GM18520 (cell line): ENCODE measurements at regions not wholly inside any gene's neighbourhood (a gene's known extent, or its start where the extent isn't known, plus 50 kb on each side); places are given as distances from the start of the nearest gene placed in this dataset.

ENCODE experiments used
- ATAC-seq: cut with Tn5 transposase; IDR thresholded peaks from one replicate; pipeline ENCODE4 v1.9.1; 2021; ENCODE audit not compliant: unreplicated experiment

- ATAC-seq, result no peak
Measured at GRCh38 chr4:125994430-125994829, 679.7 kb downstream of the FAT4 start.

- ATAC-seq, result no peak
Measured at GRCh38 chr4:126004941-126005340, 690.2 kb downstream of the FAT4 start.

GRCh38 chr4:126007142-126007541, 692.4 kb downstream of the FAT4 start:
- ATAC-seq, result no peak

GRCh38 chr4:126012691-126013290, 698.0 kb downstream of the FAT4 start:
- no peak for ATAC-seq

- no peak for ATAC-seq
Measured at GRCh38 chr4:126018274-126018673, 703.5 kb downstream of the FAT4 start.

GRCh38 chr4:126023896-126024295, 709.1 kb downstream of the FAT4 start:
- no peak for ATAC-seq

- no peak for ATAC-seq
Measured at GRCh38 chr4:126027601-126028000, 712.8 kb downstream of the FAT4 start.

- ATAC-seq, result no peak
Measured at GRCh38 chr4:126028876-126029275, 714.1 kb downstream of the FAT4 start.

- ATAC-seq, result no peak
Measured at GRCh38 chr4:126037231-126037630, 722.5 kb downstream of the FAT4 start.

- ATAC-seq, result no peak
Measured at GRCh38 chr4:126038502-126039144, 723.9 kb downstream of the FAT4 start.

GRCh38 chr4:126046081-126046614, 731.4 kb downstream of the FAT4 start:
- no peak for ATAC-seq

GRCh38 chr4:126047114-126047513, 732.4 kb downstream of the FAT4 start:
- ATAC-seq, result no peak

- ATAC-seq, result no peak
Measured at GRCh38 chr4:126051689-126052424, 737.1 kb downstream of the FAT4 start.

- ATAC-seq, result no peak
Measured at GRCh38 chr4:126056116-126056650, 741.4 kb downstream of the FAT4 start.

GRCh38 chr4:126057371-126057770, 742.6 kb downstream of the FAT4 start:
- ATAC-seq, result no peak

- no peak for ATAC-seq
Measured at GRCh38 chr4:126058596-126058995, 743.8 kb downstream of the FAT4 start.

GRCh38 chr4:126061655-126062054, 746.9 kb downstream of the FAT4 start:
- no peak for ATAC-seq

- no peak for ATAC-seq
Measured at GRCh38 chr4:126065016-126065415, 750.3 kb downstream of the FAT4 start.

GRCh38 chr4:126071346-126072333, 756.9 kb downstream of the FAT4 start:
- ATAC-seq, result no peak

GRCh38 chr4:126081336-126081735, 766.6 kb downstream of the FAT4 start:
- ATAC-seq, result no peak

- ATAC-seq, result no peak
Measured at GRCh38 chr4:126086041-126086440, 771.3 kb downstream of the FAT4 start.
